HUES64 (cell line): ENCODE measurements at regions not wholly inside any gene's neighbourhood (a gene's known extent, or its start where the extent isn't known, plus 50 kb on each side); places are given as distances from the start of the nearest gene placed in this dataset.

ENCODE experiments used
- H3K27ac ChIP-seq: 2 replicates; pipeline ENCODE4 v1.7.0; 2013; ENCODE audit warnings: low read depth, low read length, inconsistent platforms
- H3K27me3 ChIP-seq: 2 replicates; pipeline ENCODE4 v1.6.1; 2013; ENCODE audit warnings: mild to moderate bottlenecking, low read length; ENCODE audit not compliant: insufficient read depth
- H3K36me3 ChIP-seq: 2 replicates; pipeline ENCODE4 v1.6.1; 2013; ENCODE audit warnings: mild to moderate bottlenecking, low read length; ENCODE audit not compliant: insufficient read depth
- H3K4me1 ChIP-seq: 2 replicates; pipeline ENCODE4 v1.6.1; 2013; ENCODE audit warnings: mild to moderate bottlenecking, low read length, moderate library complexity; ENCODE audit not compliant: insufficient read depth
- H3K4me3 ChIP-seq: 2 replicates; pipeline ENCODE4 v1.5.1; 2013; ENCODE audit warnings: mild to moderate bottlenecking, low read length, moderate library complexity
- H3K9ac ChIP-seq: 2 replicates; pipeline ENCODE4 v1.6.1; 2013; ENCODE audit warnings: mild to moderate bottlenecking, low read depth, low read length
- H3K9me3 ChIP-seq: 2 replicates; pipeline ENCODE4 v1.6.1; 2013; ENCODE audit warnings: low read depth, low read length; ENCODE audit not compliant: insufficient read depth
- WGBS: fragments of 150-250, 120-280 bp; methylation state at CpG from one replicate; pipeline ENCODE4 v1.1.7; 2013; ENCODE audit warnings: missing lambda C conversion rate; 5-methylcytosine and 5-hydroxymethylcytosine counted together

DNA sequence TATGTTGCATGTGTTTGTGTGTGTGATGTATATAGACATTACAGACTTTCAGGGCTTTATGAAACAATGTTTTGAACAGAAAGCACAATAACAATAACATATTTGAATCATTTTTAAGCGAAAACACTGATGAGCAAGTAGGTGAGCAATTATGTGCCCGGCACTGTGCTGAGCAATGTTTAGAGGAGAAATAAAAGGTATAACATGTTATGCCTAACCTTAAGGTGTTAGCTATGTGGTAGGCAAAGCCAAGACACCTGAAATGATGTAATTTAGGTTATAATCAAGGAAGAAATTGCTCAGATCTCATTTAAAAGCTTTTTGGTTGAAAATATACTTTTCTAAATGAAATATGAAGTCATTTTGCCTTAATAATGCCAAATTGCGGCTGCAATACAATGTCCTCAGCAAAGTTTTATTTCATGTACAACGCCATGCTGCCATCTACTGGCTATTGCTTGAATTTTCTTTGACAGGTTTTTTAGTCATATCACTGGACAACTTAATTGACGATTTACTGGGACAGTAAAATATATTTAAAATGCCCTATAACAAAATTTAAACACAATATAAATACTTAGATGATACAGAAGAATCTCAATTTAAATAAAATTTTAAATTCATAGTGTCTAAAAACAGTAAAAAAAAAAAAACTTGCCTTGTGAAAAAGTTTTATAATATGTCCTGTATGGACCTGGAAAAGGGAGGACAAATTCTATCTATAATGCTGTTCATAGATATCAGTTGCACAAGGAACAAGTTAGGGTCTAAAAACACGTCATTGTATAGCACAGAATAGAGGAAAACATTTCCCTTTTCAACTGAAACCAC lies 131.1 kb upstream of the CDK1 start:
- whole genome bisulfite sequencing = 49% methylated on average over 5 of the region's 6 CpGs
- H3K27me3 ChIP-seq = no peaks in the 10 kb centered on the region
- H3K36me3 ChIP-seq = no peaks in the 10 kb centered on the region
- peaks cover 40% of the 10 kb centered on the region for H3K4me1 ChIP-seq
- H3K9me3 ChIP-seq = no peaks in the 10 kb centered on the region
- no peak overlapping the region for H3K9ac ChIP-seq
- H3K4me3 ChIP-seq = no peak overlapping the region
- H3K27ac ChIP-seq = no peak overlapping the region

GRCh38 chr10:60645980-60646379 lies 132.3 kb upstream of the CDK1 start:
- H3K9me3 ChIP-seq = no peaks in the 10 kb centered on the region
- H3K9ac ChIP-seq = no peak overlapping the region
- H3K27ac ChIP-seq = no peak overlapping the region
- H3K27me3 ChIP-seq = no peaks in the 10 kb centered on the region
- H3K4me3 ChIP-seq = no peak overlapping the region
- peaks cover 32% of the 10 kb centered on the region for H3K4me1 ChIP-seq
- 95% methylated on average over 2 of the region's 2 CpGs for WGBS
- no peaks in the 10 kb centered on the region for H3K36me3 ChIP-seq

DNA sequence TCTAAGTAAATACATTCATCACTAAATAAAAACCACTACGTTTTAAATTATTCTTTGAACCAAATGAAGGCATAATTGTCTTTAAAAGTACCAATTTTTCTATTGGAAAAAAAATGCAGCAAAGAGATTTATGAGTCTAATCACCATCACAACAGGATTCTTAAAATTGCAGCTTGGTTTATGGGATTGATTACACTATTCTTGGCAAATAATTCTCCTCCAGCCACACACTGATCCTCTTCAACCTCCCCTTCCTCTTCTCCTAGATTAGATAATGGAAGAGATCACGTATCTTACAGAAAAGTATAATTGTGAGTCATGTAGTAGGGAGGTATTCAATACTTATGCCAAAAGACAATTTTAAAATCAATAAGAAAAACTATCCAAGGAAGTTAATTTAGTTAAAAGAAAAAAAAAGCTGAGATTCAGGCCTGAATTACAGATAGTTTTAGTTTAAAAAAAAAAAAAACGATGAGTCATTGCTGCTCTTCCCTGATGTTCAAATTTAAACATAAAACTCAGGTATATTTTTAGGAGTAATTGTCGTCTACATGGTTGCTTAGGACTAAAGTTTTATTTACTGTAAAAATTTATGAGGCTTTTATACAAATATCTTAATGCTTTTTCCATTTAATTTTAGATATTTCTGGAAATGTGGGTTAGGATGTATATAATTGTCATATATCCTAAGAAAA lies 133.7 kb upstream of the CDK1 start:
- Histone ChIP-seq H3K9ac (peak overlapping the region; percentile 30; the same call in 1 of the 2 replicates), H3K27me3 (no peaks in the 10 kb centered on the region)
- WGBS = no CpG with 5 or more reads among the region's 4 CpGs

DNA sequence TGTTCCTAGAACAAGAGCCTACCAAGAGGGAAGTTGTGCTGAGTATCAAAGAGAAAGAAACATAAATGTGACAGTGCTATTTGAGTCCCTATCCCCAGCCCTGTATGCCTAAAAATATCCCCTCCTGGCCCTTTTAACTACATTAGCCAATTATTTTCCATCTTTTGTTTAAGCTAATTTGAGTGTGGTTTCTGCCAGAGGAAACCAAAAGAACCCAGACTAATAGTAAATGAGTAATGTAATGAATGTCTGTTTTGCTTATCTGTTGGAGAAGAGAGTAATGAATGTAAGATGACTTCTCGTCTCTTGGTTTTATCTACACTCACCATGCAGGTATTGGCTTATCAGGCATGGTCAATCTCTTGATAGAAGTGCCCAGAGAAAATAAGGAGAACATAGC lies 134.4 kb upstream of the CDK1 start:
- H3K36me3 ChIP-seq = no peaks in the 10 kb centered on the region
- H3K9me3 ChIP-seq = no peaks in the 10 kb centered on the region
- H3K4me3 ChIP-seq = no peak overlapping the region
- H3K4me1 ChIP-seq = peaks cover 11% of the 10 kb centered on the region
- WGBS = 80% methylated on average over 1 of the region's 1 CpG
- no peak overlapping the region for H3K27ac ChIP-seq
- H3K27me3 ChIP-seq = no peaks in the 10 kb centered on the region
- no peak overlapping the region for H3K9ac ChIP-seq

More for the DNA sequence above, 133.7 kb upstream of the CDK1 start:
- Histone ChIP-seq H3K27ac (no peak overlapping the region), H3K4me1 (peaks cover 18% of the 10 kb centered on the region), H3K4me3 (no peak overlapping the region), H3K36me3 (no peaks in the 10 kb centered on the region), H3K9me3 (no peaks in the 10 kb centered on the region)

DNA sequence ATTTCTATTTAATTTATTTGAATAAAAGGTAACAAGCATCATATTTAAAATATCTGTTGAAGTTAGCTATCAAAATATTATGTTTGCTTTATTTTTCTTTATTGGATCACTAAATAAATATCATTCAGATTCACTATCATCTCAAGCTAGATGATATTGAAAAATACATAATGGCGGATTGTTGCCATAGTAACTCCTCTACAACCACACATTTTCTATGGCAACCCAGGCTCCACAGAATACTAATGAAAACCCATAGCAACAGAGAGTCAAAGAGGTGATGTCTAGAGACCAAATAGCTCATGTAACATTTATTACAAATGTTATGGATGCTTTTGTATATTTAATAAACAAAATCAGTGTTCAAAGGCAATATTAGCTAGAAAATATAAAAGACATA lies 148.9 kb upstream of the CDK1 start:
- Histone ChIP-seq H3K27me3 (no peaks in the 10 kb centered on the region), H3K4me1 (0 out of 2 replicates have a peak, but pooled peaks cover 3% of the 10 kb centered on the region), H3K4me3 (no peak overlapping the region), H3K36me3 (no peaks in the 10 kb centered on the region), H3K9ac (no peak overlapping the region), H3K27ac (no peak overlapping the region), H3K9me3 (no peaks in the 10 kb centered on the region)
- WGBS = 100% methylated on average over 1 of the region's 1 CpG

DNA sequence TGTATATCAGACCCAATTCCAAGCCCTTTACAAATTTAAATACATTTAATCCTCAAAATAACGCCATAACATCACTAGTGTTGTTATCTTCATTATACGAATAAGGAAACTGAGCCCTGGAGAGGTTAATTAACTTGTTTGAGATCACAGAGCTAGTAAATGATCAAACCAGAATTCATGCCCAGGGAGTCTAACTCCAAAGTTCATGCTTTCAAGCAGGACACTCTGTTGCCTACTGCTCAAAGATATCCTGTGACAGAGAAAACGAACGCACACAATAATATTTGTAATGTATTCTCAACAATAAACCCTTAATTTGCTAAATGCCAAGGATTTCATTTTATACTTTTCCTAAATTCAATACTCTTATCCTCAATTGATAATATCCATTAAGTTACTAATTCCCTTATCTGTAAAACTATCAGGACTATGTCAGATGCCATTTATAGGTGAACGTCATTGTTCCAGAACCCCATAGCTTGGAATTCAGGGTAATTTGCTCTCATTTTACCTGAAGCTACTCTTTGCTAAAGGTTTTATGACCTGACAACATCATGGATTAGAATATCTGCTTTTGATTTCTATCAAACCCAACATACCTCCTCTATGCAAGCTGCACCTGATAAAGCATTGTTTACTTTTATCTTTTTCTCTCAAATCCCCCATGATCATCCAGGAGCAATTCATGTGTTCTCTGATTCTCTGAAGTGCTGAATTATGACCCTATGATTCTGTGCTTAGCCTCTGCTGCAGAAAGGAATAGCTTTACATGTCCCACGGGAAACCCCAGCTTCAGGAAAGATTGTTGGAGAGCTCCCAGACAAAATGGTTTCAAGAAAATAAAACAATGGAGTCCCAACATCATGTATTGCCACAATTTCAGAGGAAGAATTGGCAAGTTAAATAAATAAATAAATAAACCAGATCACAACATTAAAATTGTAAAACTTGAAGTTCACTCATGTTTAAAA lies 150.2 kb upstream of the CDK1 start:
- 88% methylated on average over 6 of the region's 6 CpGs for WGBS
- peaks cover 3% of the 10 kb centered on the region; the same call in 1 of the 2 replicates for H3K4me1 ChIP-seq
- H3K27ac ChIP-seq = no peak overlapping the region
- H3K36me3 ChIP-seq = no peaks in the 10 kb centered on the region
- no peak overlapping the region for H3K9ac ChIP-seq
- no peaks in the 10 kb centered on the region for H3K27me3 ChIP-seq
- H3K4me3 ChIP-seq = no peak overlapping the region
- H3K9me3 ChIP-seq = no peaks in the 10 kb centered on the region

- 91% methylated on average over 1 of the region's 1 CpG for whole genome bisulfite sequencing
- H3K9ac ChIP-seq = no peak overlapping the region
- no peaks in the 10 kb centered on the region for H3K9me3 ChIP-seq
- H3K4me3 ChIP-seq = no peak overlapping the region
- H3K27ac ChIP-seq = no peak overlapping the region
- H3K4me1 ChIP-seq = peaks cover 3% of the 10 kb centered on the region; the same call in 1 of the 2 replicates
- H3K27me3 ChIP-seq = no peaks in the 10 kb centered on the region
- H3K36me3 ChIP-seq = no peaks in the 10 kb centered on the region
Measured at GRCh38 chr10:60626037-60626436, 152.2 kb upstream of the CDK1 start.

DNA sequence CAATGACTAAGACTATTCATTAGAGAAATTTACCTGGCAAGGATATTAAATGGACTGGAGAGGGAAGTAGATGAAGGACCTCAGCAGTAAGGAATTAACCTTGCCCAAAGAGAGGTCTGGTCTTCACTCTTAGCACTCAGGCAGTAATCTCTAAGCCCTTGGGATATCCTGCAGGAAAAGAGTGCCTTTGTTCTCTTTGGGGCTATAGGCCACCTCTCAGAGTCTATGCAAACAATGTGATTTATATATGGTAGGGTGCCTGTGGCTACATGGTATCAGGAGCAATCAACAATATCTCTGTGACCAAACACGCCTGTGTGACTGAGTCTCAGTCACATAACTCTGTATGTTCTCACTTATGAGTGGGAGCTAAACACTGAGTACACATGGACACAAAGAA lies 154.7 kb upstream of the CDK1 start:
- no peak overlapping the region for H3K27ac ChIP-seq
- H3K9ac ChIP-seq = no peak overlapping the region
- H3K27me3 ChIP-seq = no peaks in the 10 kb centered on the region
- no peaks in the 10 kb centered on the region; the same call in 1 of the 2 replicates for H3K4me1 ChIP-seq
- no peaks in the 10 kb centered on the region for H3K9me3 ChIP-seq
- no peaks in the 10 kb centered on the region for H3K36me3 ChIP-seq
- no peak overlapping the region for H3K4me3 ChIP-seq
- WGBS = 79% methylated on average over 1 of the region's 1 CpG

DNA sequence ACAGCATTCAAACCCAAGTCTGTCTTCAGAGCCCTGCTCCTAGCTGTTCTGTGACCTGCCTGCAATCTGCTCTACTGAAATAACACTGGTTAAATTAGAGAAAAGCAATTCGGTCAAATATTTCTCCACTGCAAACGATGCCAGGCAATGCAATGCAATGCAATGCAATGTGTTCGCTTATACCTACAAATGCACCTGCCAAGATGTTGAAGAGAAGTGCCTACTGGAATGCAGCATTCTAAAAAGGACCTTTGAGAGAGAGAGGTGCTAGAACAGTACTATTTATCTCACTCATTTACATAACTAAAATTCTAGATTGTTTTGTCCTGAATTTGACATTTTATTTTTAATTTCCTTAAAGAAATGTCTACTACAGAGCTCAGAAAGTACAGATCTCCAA lies 157.3 kb upstream of the CDK1 start:
- H3K9ac ChIP-seq = no peak overlapping the region
- no peak overlapping the region for H3K4me3 ChIP-seq
- H3K9me3 ChIP-seq = no peaks in the 10 kb centered on the region
- no peaks in the 10 kb centered on the region for H3K36me3 ChIP-seq
- no peaks in the 10 kb centered on the region; the same call in 1 of the 2 replicates for H3K4me1 ChIP-seq
- H3K27ac ChIP-seq = no peak overlapping the region
- no peaks in the 10 kb centered on the region for H3K27me3 ChIP-seq
- WGBS = 97% methylated on average over 3 of the region's 3 CpGs

DNA sequence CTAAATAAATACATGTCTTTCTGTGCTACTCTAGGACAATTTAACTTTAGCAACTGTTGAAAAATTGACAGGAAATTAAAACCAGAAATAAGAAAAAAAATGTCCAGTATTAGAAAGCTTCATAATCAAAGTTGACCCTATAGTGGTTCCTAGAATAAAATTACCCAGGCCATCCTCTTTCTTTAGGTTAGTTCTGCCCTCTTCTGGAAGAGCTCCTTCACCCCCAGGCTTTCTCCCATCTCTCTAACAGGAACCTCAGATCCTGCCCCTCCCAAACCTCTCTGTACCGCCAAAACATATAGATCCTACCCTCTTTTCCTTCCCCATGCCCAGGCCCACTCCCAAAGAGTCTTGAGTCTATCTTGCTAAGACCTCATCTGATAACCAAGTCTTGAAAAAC lies 159.4 kb upstream of the CDK1 start:
- no peaks in the 10 kb centered on the region for H3K36me3 ChIP-seq
- WGBS = 88% methylated on average over 1 of the region's 1 CpG

More for the DNA sequence above, 159.4 kb upstream of the CDK1 start:
- no peaks in the 10 kb centered on the region; the same call in 1 of the 2 replicates for H3K4me1 ChIP-seq
- no peak overlapping the region for H3K4me3 ChIP-seq
- no peak overlapping the region for H3K9ac ChIP-seq
- no peak overlapping the region for H3K27ac ChIP-seq
- H3K9me3 ChIP-seq = no peaks in the 10 kb centered on the region
- no peaks in the 10 kb centered on the region for H3K27me3 ChIP-seq
